ENCODE measurements at regions not wholly inside any gene's neighbourhood (a gene's known extent, or its start where the extent isn't known, plus 50 kb on each side); places are given as distances from the start of the nearest gene placed in this dataset.

GRCh38 chr13:79794931-79795330, 314.0 kb downstream of the NDFIP2 start:
- Histone ChIP-seq H3K4me3 (ENCODE audit: low read length) (no peak overlapping the region), H3K27ac (ENCODE audit: low read depth, low read length) (no peak overlapping the region), H3K4me2 (ENCODE audit: low read length) (no peak overlapping the region)

GRCh38 chr13:79792716-79793115, 311.8 kb downstream of the NDFIP2 start:
- Histone ChIP-seq H3K4me3 (ENCODE audit: low read length) (no peak overlapping the region), H3F3A (ENCODE audit: control insufficient read depth, insufficient read depth) (no peaks in the 10 kb centered on the region), H3K79me2 (ENCODE audit: control insufficient read depth, low read length) (no peaks in the 10 kb centered on the region), H4K20me1 (ENCODE audit: control insufficient read depth, insufficient read depth, low read depth, low read length) (no peaks in the 10 kb centered on the region), H3K4me2 (ENCODE audit: low read length) (no peak overlapping the region), H3K36me3 (ENCODE audit: control insufficient read depth, low read length) (no peaks in the 10 kb centered on the region), H3K9me2 (replicated peaks; ENCODE audit: control insufficient read depth, low read length) (no peaks in the 10 kb centered on the region), H3K27me3 (ENCODE audit: control insufficient read depth, low read length) (no peaks in the 10 kb centered on the region), H3K27ac (ENCODE audit: low read depth, low read length) (no peak overlapping the region), H3K4me1 (ENCODE audit: control insufficient read depth, low read length) (no peaks in the 10 kb centered on the region), H3K9me3 (ENCODE audit: control insufficient read depth, insufficient read depth, low read length) (no peaks in the 10 kb centered on the region)
- TF ChIP-seq EZH2phosphoT487 (IDR thresholded peaks at IDR 0.05; ENCODE audit: borderline replicate concordance, low read length) = no peak
- TF ChIP-seq CTCF (IDR thresholded peaks at IDR 0.05; ENCODE audit: low read depth, low read length, poor library complexity, severe bottlenecking) = no peak

More at GRCh38 chr13:79794931-79795330, 314.0 kb downstream of the NDFIP2 start:
- Histone ChIP-seq H3K27me3 (ENCODE audit: control insufficient read depth, low read length) (no peaks in the 10 kb centered on the region), H4K20me1 (ENCODE audit: control insufficient read depth, insufficient read depth, low read depth, low read length) (no peaks in the 10 kb centered on the region), H3K4me1 (ENCODE audit: control insufficient read depth, low read length) (no peaks in the 10 kb centered on the region), H3K9me3 (ENCODE audit: control insufficient read depth, insufficient read depth, low read length) (no peaks in the 10 kb centered on the region), H3K9me2 (replicated peaks; ENCODE audit: control insufficient read depth, low read length) (no peaks in the 10 kb centered on the region), H3F3A (ENCODE audit: control insufficient read depth, insufficient read depth) (no peaks in the 10 kb centered on the region), H3K36me3 (ENCODE audit: control insufficient read depth, low read length) (no peaks in the 10 kb centered on the region), H3K79me2 (ENCODE audit: control insufficient read depth, low read length) (no peaks in the 10 kb centered on the region)
- TF ChIP-seq CTCF (IDR thresholded peaks at IDR 0.05; ENCODE audit: low read depth, low read length, poor library complexity, severe bottlenecking) (no peak), EZH2phosphoT487 (IDR thresholded peaks at IDR 0.05; ENCODE audit: borderline replicate concordance, low read length) (no peak)

GRCh38 chr13:79791471-79792042, 310.6 kb downstream of the NDFIP2 start:
- H4K20me1 ChIP-seq (ENCODE audit: control insufficient read depth, insufficient read depth, low read depth, low read length) = no peaks in the 10 kb centered on the region
- H3K27me3 ChIP-seq (ENCODE audit: control insufficient read depth, low read length) = no peaks in the 10 kb centered on the region
- no peaks in the 10 kb centered on the region for H3K79me2 ChIP-seq (ENCODE audit: control insufficient read depth, low read length)
- H3K4me1 ChIP-seq (ENCODE audit: control insufficient read depth, low read length) = no peaks in the 10 kb centered on the region
- no peaks in the 10 kb centered on the region for H3K9me3 ChIP-seq (ENCODE audit: control insufficient read depth, insufficient read depth, low read length)
- H3K9me2 ChIP-seq (replicated peaks; ENCODE audit: control insufficient read depth, low read length) = no peaks in the 10 kb centered on the region
- TF ChIP-seq EZH2phosphoT487 (IDR thresholded peaks at IDR 0.05; ENCODE audit: borderline replicate concordance, low read length) (no peak), CTCF (IDR thresholded peaks at IDR 0.05; ENCODE audit: low read depth, low read length, poor library complexity, severe bottlenecking) (no peak)
- no peak overlapping the region for H3K4me2 ChIP-seq (ENCODE audit: low read length)
- no peak overlapping the region for H3K27ac ChIP-seq (ENCODE audit: low read depth, low read length)
- H3K36me3 ChIP-seq (ENCODE audit: control insufficient read depth, low read length) = no peaks in the 10 kb centered on the region
- H3K4me3 ChIP-seq (ENCODE audit: low read length) = no peak overlapping the region
- H3F3A ChIP-seq (ENCODE audit: control insufficient read depth, insufficient read depth) = no peaks in the 10 kb centered on the region

Data from DOHH2 (cell line).